GM21529 (cell line): ENCODE measurements at regions not wholly inside any gene's neighbourhood (a gene's known extent, or its start where the extent isn't known, plus 50 kb on each side); places are given as distances from the start of the nearest gene placed in this dataset.

ENCODE experiments used
- ATAC-seq: cut with Tn5 transposase; IDR thresholded peaks from one replicate; pipeline ENCODE4 v1.9.1; 2021; ENCODE audit not compliant: unreplicated experiment

- ATAC-seq, result no peak
These were observed 1368.4 kb upstream of the ADGRL3 start for GRCh38 chr4:59831746-59832145.

- no peak for ATAC-seq
These were observed 1365.2 kb upstream of the ADGRL3 start for GRCh38 chr4:59834943-59835342.

GRCh38 chr4:59837751-59838150 lies 1362.4 kb upstream of the ADGRL3 start:
- ATAC-seq, result no peak

- no peak for ATAC-seq
These were observed 1361.9 kb upstream of the ADGRL3 start for GRCh38 chr4:59838236-59838635.

- no peak for ATAC-seq
These were observed 1358.4 kb upstream of the ADGRL3 start for GRCh38 chr4:59841698-59842097.

GRCh38 chr4:59848457-59848856 lies 1351.7 kb upstream of the ADGRL3 start:
- no peak for ATAC-seq

GRCh38 chr4:59855630-59856352 lies 1344.3 kb upstream of the ADGRL3 start:
- ATAC-seq, result no peak

GRCh38 chr4:59869056-59869455 lies 1331.1 kb upstream of the ADGRL3 start:
- ATAC-seq, result no peak

- ATAC-seq, result no peak
These were observed 1330.6 kb upstream of the ADGRL3 start for GRCh38 chr4:59869559-59869958.

- no peak for ATAC-seq
These were observed 1318.5 kb upstream of the ADGRL3 start for GRCh38 chr4:59881632-59882031.

GRCh38 chr4:59904331-59904730 lies 1295.8 kb upstream of the ADGRL3 start:
- ATAC-seq, result no peak

GRCh38 chr4:59920416-59920815 lies 1279.7 kb upstream of the ADGRL3 start:
- no peak for ATAC-seq

- no peak for ATAC-seq
These were observed 1274.8 kb upstream of the ADGRL3 start for GRCh38 chr4:59925290-59925689.

- no peak for ATAC-seq
These were observed 1263.6 kb upstream of the ADGRL3 start for GRCh38 chr4:59936566-59936965.

- no peak for ATAC-seq
These were observed 1262.0 kb upstream of the ADGRL3 start for GRCh38 chr4:59938166-59938565.

- ATAC-seq, result no peak
These were observed 1254.8 kb upstream of the ADGRL3 start for GRCh38 chr4:59945277-59945676.

- no peak for ATAC-seq
These were observed 1254.4 kb upstream of the ADGRL3 start for GRCh38 chr4:59945716-59946115.

- ATAC-seq, result no peak
These were observed 1243.8 kb upstream of the ADGRL3 start for GRCh38 chr4:59956366-59956765.

- no peak for ATAC-seq
These were observed 1240.0 kb upstream of the ADGRL3 start for GRCh38 chr4:59960143-59960542.

- no peak for ATAC-seq
These were observed 1233.4 kb upstream of the ADGRL3 start for GRCh38 chr4:59966758-59967157.

GRCh38 chr4:59968796-59969195 lies 1231.3 kb upstream of the ADGRL3 start:
- ATAC-seq, result no peak

GRCh38 chr4:59969909-59970308 lies 1230.2 kb upstream of the ADGRL3 start:
- ATAC-seq, result no peak

GRCh38 chr4:59971952-59972351 lies 1228.2 kb upstream of the ADGRL3 start:
- ATAC-seq, result no peak
